DOHH2 (cell line): ENCODE measurements at regions not wholly inside any gene's neighbourhood (a gene's known extent, or its start where the extent isn't known, plus 50 kb on each side); places are given as distances from the start of the nearest gene placed in this dataset.
"Not testable (repeated sequence)": the region's sequence is repeated elsewhere in the genome, so short reads cannot be mapped to it uniquely, and the experiment has no call there.

Experiments
- H3F3A ChIP-seq: fragments of 200-600 bp; sonication (generic), shearing (Covaris generic); 2 replicates; pipeline ENCODE4 v1.6.0; 2016; ENCODE audit warnings: antibody characterized with exemption, mild to moderate bottlenecking; ENCODE audit not compliant: control insufficient read depth, insufficient read depth
- H3K27ac ChIP-seq: fragments of 200-600 bp; sonication (generic); 2 replicates; pipeline ENCODE4 v1.5.1; 2014; ENCODE audit warnings: low read depth, mild to moderate bottlenecking, low read length, moderate library complexity
- H3K27me3 ChIP-seq: fragments of 200-600 bp; sonication (generic); 2 replicates; pipeline ENCODE4 v1.6.1; 2014; ENCODE audit warnings: mild to moderate bottlenecking, low read length, mixed read lengths; ENCODE audit not compliant: control insufficient read depth
- H3K36me3 ChIP-seq: fragments of 200-600 bp; sonication (generic); 2 replicates; pipeline ENCODE4 v1.6.1; 2014; ENCODE audit warnings: mild to moderate bottlenecking, low read length, moderate library complexity, mixed read lengths; ENCODE audit not compliant: control insufficient read depth
- H3K4me1 ChIP-seq: fragments of 200-600 bp; sonication (generic); 2 replicates; pipeline ENCODE4 v1.6.1; 2014; ENCODE audit warnings: mild to moderate bottlenecking, low read length, mixed read lengths; ENCODE audit not compliant: control insufficient read depth
- H3K4me2 ChIP-seq: fragments of 200-600 bp; sonication (generic); 2 replicates; pipeline ENCODE4 v1.6.0; 2014; ENCODE audit warnings: mild to moderate bottlenecking, low read length, moderate library complexity
- H3K4me3 ChIP-seq: fragments of 200-600 bp; sonication (generic); 2 replicates; pipeline ENCODE4 v1.5.1; 2014; ENCODE audit warnings: mild to moderate bottlenecking, low read length, mixed read lengths
- H3K79me2 ChIP-seq: fragments of 200-600 bp; sonication (generic); 2 replicates; pipeline ENCODE4 v1.6.1; 2014; ENCODE audit warnings: mild to moderate bottlenecking, low read length, mixed read lengths; ENCODE audit not compliant: control insufficient read depth
- H3K9me2 ChIP-seq: fragments of 200-600 bp; sonication (generic); replicated peaks from 2 replicates; pipeline ENCODE4 v1.6.1; 2014; ENCODE audit warnings: mild to moderate bottlenecking, low read length, mixed read lengths; ENCODE audit not compliant: control insufficient read depth
- H3K9me3 ChIP-seq: fragments of 200-600 bp; sonication (generic); 2 replicates; pipeline ENCODE4 v1.6.1; 2014; ENCODE audit warnings: antibody characterized with exemption, low read length, mixed read lengths; ENCODE audit not compliant: control insufficient read depth, insufficient read depth
- H4K20me1 ChIP-seq: fragments of 200-600 bp; sonication (generic); 2 replicates; pipeline ENCODE4 v1.6.0; 2014; ENCODE audit warnings: low read depth, mild to moderate bottlenecking, antibody characterized with exemption, low read length, moderate library complexity; ENCODE audit not compliant: control insufficient read depth, insufficient read depth
- CTCF ChIP-seq: fragments of 200-600 bp; sonication (generic); IDR thresholded peaks from one replicate; pipeline ENCODE4 v1.5.1; 2014; ENCODE audit warnings: antibody characterized with exemption, mild to moderate bottlenecking, low read depth, low read length; ENCODE audit not compliant: poor library complexity, severe bottlenecking
- EZH2phosphoT487 ChIP-seq: fragments of 200-600 bp; sonication (generic); IDR thresholded peaks from 2 replicates; pipeline ENCODE4 v1.6.1; 2017; ENCODE audit warnings: borderline replicate concordance, mild to moderate bottlenecking, antibody characterized with exemption, low read length, moderate library complexity, mixed read lengths

GRCh38 chr7:124633740-124634139 is 131.9 kb downstream of the GPR37 start:
- Histone ChIP-seq H3K36me3 (no peaks in the 10 kb centered on the region), H3K4me1 (no peaks in the 10 kb centered on the region), H3F3A (no peaks in the 10 kb centered on the region), H4K20me1 (no peaks in the 10 kb centered on the region), H3K27ac (no peak overlapping the region), H3K9me2 (no peaks in the 10 kb centered on the region), H3K79me2 (no peaks in the 10 kb centered on the region), H3K4me3 (no peak overlapping the region), H3K9me3 (no peaks in the 10 kb centered on the region), H3K27me3 (no peaks in the 10 kb centered on the region), H3K4me2 (no peak overlapping the region)
- TF ChIP-seq EZH2phosphoT487 = no peak
- no peak for TF ChIP-seq CTCF

GRCh38 chr7:124630395-124630794 is 135.2 kb downstream of the GPR37 start:
- TF ChIP-seq CTCF (no peak), EZH2phosphoT487 (no peak)
- Histone ChIP-seq H3K4me3 (no peak overlapping the region), H3K4me1 (no peaks in the 10 kb centered on the region), H3K27me3 (no peaks in the 10 kb centered on the region), H3K9me3 (no peaks in the 10 kb centered on the region), H3K9me2 (no peaks in the 10 kb centered on the region), H3F3A (no peaks in the 10 kb centered on the region), H3K27ac (no peak overlapping the region), H3K4me2 (no peak overlapping the region), H3K79me2 (no peaks in the 10 kb centered on the region), H4K20me1 (no peaks in the 10 kb centered on the region), H3K36me3 (no peaks in the 10 kb centered on the region)

- Histone ChIP-seq H3K4me2 (no peak overlapping the region), H3K36me3 (no peaks in the 10 kb centered on the region), H4K20me1 (no peaks in the 10 kb centered on the region), H3K4me1 (no peaks in the 10 kb centered on the region), H3K79me2 (no peaks in the 10 kb centered on the region), H3K4me3 (no peak overlapping the region), H3F3A (no peaks in the 10 kb centered on the region), H3K27ac (no peak overlapping the region), H3K9me3 (no peaks in the 10 kb centered on the region), H3K9me2 (no peaks in the 10 kb centered on the region), H3K27me3 (no peaks in the 10 kb centered on the region)
- no peak for TF ChIP-seq EZH2phosphoT487
- TF ChIP-seq CTCF = no peak
These were observed 146.7 kb downstream of the GPR37 start for GRCh38 chr7:124618871-124619270.

- H3F3A ChIP-seq, H3K79me2 ChIP-seq, H3K9me2 ChIP-seq, H3K4me2 ChIP-seq, H3K9me3 ChIP-seq, H3K27ac ChIP-seq, H3K4me3 ChIP-seq, H3K4me1 ChIP-seq, H3K36me3 ChIP-seq, H3K27me3 ChIP-seq, H4K20me1 ChIP-seq: not testable (repeated sequence)
These were observed 147.5 kb downstream of the GPR37 start for GRCh38 chr7:124618051-124618450.
